ENCODE measurements at regions not wholly inside any gene's neighbourhood (a gene's known extent, or its start where the extent isn't known, plus 50 kb on each side); places are given as distances from the start of the nearest gene placed in this dataset.
A peak's percentile ranks its signal among the peaks of the same experiment; 100 is the strongest.
"Not testable (repeated sequence)": the region's sequence is repeated elsewhere in the genome, so short reads cannot be mapped to it uniquely, and the experiment has no call there.

GRCh38 chr6:106724848-106725247 lies 95.5 kb downstream of the QRSL1 start:
- Histone ChIP-seq H4K8ac (ENCODE audit: low read length) (no peak overlapping the region), H3K4me1 (ENCODE audit: control insufficient read depth, insufficient read depth, low read depth, low read length) (peaks cover 10% of the 10 kb centered on the region), H4K91ac (ENCODE audit: low read length) (no peak overlapping the region), H3K23ac (ENCODE audit: low read length in 2 of 2) (no peak overlapping the region), H3K4ac (ENCODE audit: low read depth in 1 of 2, low read length in 2 of 2) (no peak overlapping the region), H2BK12ac (ENCODE audit: low read length in 2 of 2) (no peak overlapping the region), H3K27me3 (ENCODE audit: control insufficient read depth in 1 of 2, insufficient read depth in 1 of 2, low read length in 2 of 2) (peaks cover 0 to 4% of the 10 kb centered on the region in 2 experiments), H2AFZ (ENCODE audit: low read depth, low read length) (no peak overlapping the region), H3K18ac (ENCODE audit: low read depth in 1 of 2, low read length in 2 of 2) (no peak overlapping the region), H3K9ac (ENCODE audit: low read length) (no peak overlapping the region), H2BK120ac (ENCODE audit: low read depth, low read length) (no peak overlapping the region), H3K4me3 (ENCODE audit: insufficient read depth in 1 of 2, low read depth in 1 of 2, low read length in 2 of 2) (no peak overlapping the region), H2BK5ac (ENCODE audit: low read depth, low read length, poor library complexity, severe bottlenecking) (no peak overlapping the region), H3K27ac (ENCODE audit: low read length, poor library complexity, severe bottlenecking) (peak overlapping the region; percentile 11), H3K79me1 (replicated peaks; ENCODE audit: low read length, poor library complexity, severe bottlenecking) (no peaks in the 10 kb centered on the region), H3K14ac (ENCODE audit: low read length in 2 of 2) (no peak overlapping the region), H2AK5ac (ENCODE audit: low read length, severe bottlenecking) (no peak overlapping the region), H3K4me2 (ENCODE audit: low read length, poor library complexity, severe bottlenecking) (no peak overlapping the region), H3K36me3 (ENCODE audit: control insufficient read depth in 1 of 2, insufficient read depth in 2 of 2, low read depth in 1 of 2, low read length in 2 of 2) (no peaks in the 10 kb centered on the region), H2BK15ac (ENCODE audit: low read depth, poor library complexity, severe bottlenecking) (no peak overlapping the region), H3K9me3 (ENCODE audit: control insufficient read depth, low read length) (no peaks in the 10 kb centered on the region)
- DNase-seq: no peak
- WGBS: 88% methylated on average over 1 of the region's 2 CpGs

- Histone ChIP-seq H3K23ac (ENCODE audit: low read length in 2 of 2) (no peak overlapping the region), H2BK12ac (ENCODE audit: low read length in 2 of 2) (no peak overlapping the region), H2BK15ac (ENCODE audit: low read depth, poor library complexity, severe bottlenecking) (no peak overlapping the region), H3K36me3 (ENCODE audit: control insufficient read depth in 1 of 2, insufficient read depth in 2 of 2, low read depth in 1 of 2, low read length in 2 of 2) (no peaks in the 10 kb centered on the region), H3K27me3 (ENCODE audit: control insufficient read depth in 1 of 2, insufficient read depth in 1 of 2, low read length in 2 of 2) (no peaks in the 10 kb centered on the region), H2BK5ac (ENCODE audit: low read depth, low read length, poor library complexity, severe bottlenecking) (no peak overlapping the region), H3K27ac (ENCODE audit: low read length, poor library complexity, severe bottlenecking) (no peak overlapping the region), H4K8ac (ENCODE audit: low read length) (no peak overlapping the region), H4K91ac (ENCODE audit: low read length) (no peak overlapping the region), H2BK120ac (ENCODE audit: low read depth, low read length) (no peak overlapping the region), H3K4me3 (ENCODE audit: insufficient read depth in 1 of 2, low read depth in 1 of 2, low read length in 2 of 2) (no peak overlapping the region), H3K79me1 (replicated peaks; ENCODE audit: low read length, poor library complexity, severe bottlenecking) (no peaks in the 10 kb centered on the region), H3K9ac (ENCODE audit: low read length) (no peak overlapping the region), H3K18ac (ENCODE audit: low read depth in 1 of 2, low read length in 2 of 2) (no peak overlapping the region), H2AK5ac (ENCODE audit: low read length, severe bottlenecking) (peak overlapping the region; percentile 25), H3K14ac (ENCODE audit: low read length in 2 of 2) (no peak overlapping the region), H3K4me1 (ENCODE audit: control insufficient read depth, insufficient read depth, low read depth, low read length) (peaks cover 8% of the 10 kb centered on the region), H2AFZ (ENCODE audit: low read depth, low read length) (no peak overlapping the region), H3K4ac (ENCODE audit: low read depth in 1 of 2, low read length in 2 of 2) (no peak overlapping the region), H3K4me2 (ENCODE audit: low read length, poor library complexity, severe bottlenecking) (no peak overlapping the region), H3K9me3 (ENCODE audit: control insufficient read depth, low read length) (no peaks in the 10 kb centered on the region)
- no peak for DNase-seq
- 90% methylated on average over 4 of the region's 4 CpGs for WGBS
These were observed 95.0 kb downstream of the QRSL1 start for GRCh38 chr6:106724337-106724736.

GRCh38 chr6:106723419-106723818 lies 94.0 kb downstream of the QRSL1 start:
- not testable (repeated sequence) for H4K8ac ChIP-seq (ENCODE audit: low read length)

GRCh38 chr6:106721189-106721588 lies 91.8 kb downstream of the QRSL1 start:
- H3K79me1 ChIP-seq (replicated peaks; ENCODE audit: low read length, poor library complexity, severe bottlenecking); H2AFZ ChIP-seq (ENCODE audit: low read depth, low read length); H2BK15ac ChIP-seq (ENCODE audit: low read depth, poor library complexity, severe bottlenecking); H3K23ac ChIP-seq (ENCODE audit: low read length in 2 of 2); H3K4me1 ChIP-seq (ENCODE audit: control insufficient read depth, insufficient read depth, low read depth, low read length); H2BK120ac ChIP-seq (ENCODE audit: low read depth, low read length); H3K18ac ChIP-seq (ENCODE audit: low read depth in 1 of 2, low read length in 2 of 2); H3K27ac ChIP-seq (ENCODE audit: low read length, poor library complexity, severe bottlenecking); H3K4me2 ChIP-seq (ENCODE audit: low read length, poor library complexity, severe bottlenecking); H3K4ac ChIP-seq (ENCODE audit: low read depth in 1 of 2, low read length in 2 of 2); H4K8ac ChIP-seq (ENCODE audit: low read length); H3K27me3 ChIP-seq (ENCODE audit: control insufficient read depth in 1 of 2, insufficient read depth in 1 of 2, low read length in 2 of 2); H3K9me3 ChIP-seq (ENCODE audit: control insufficient read depth, low read length); H3K9ac ChIP-seq (ENCODE audit: low read length); H2AK5ac ChIP-seq (ENCODE audit: low read length, severe bottlenecking); DNase-seq; H3K14ac ChIP-seq (ENCODE audit: low read length in 2 of 2); H3K36me3 ChIP-seq (ENCODE audit: control insufficient read depth in 1 of 2, insufficient read depth in 2 of 2, low read depth in 1 of 2, low read length in 2 of 2); H2BK5ac ChIP-seq (ENCODE audit: low read depth, low read length, poor library complexity, severe bottlenecking); H4K91ac ChIP-seq (ENCODE audit: low read length); H2BK12ac ChIP-seq (ENCODE audit: low read length in 2 of 2); H3K4me3 ChIP-seq (ENCODE audit: insufficient read depth in 1 of 2, low read depth in 1 of 2, low read length in 2 of 2): not testable (repeated sequence)
- 92% methylated on average over 3 of the region's 4 CpGs for WGBS

More at GRCh38 chr6:106723419-106723818, 94.0 kb downstream of the QRSL1 start:
- H3K27ac ChIP-seq (ENCODE audit: low read length, poor library complexity, severe bottlenecking); H3K79me1 ChIP-seq (replicated peaks; ENCODE audit: low read length, poor library complexity, severe bottlenecking); H2BK120ac ChIP-seq (ENCODE audit: low read depth, low read length); H3K23ac ChIP-seq (ENCODE audit: low read length in 2 of 2); H2BK12ac ChIP-seq (ENCODE audit: low read length in 2 of 2); H4K91ac ChIP-seq (ENCODE audit: low read length); H3K4ac ChIP-seq (ENCODE audit: low read depth in 1 of 2, low read length in 2 of 2); H2AFZ ChIP-seq (ENCODE audit: low read depth, low read length); H3K36me3 ChIP-seq (ENCODE audit: control insufficient read depth in 1 of 2, insufficient read depth in 2 of 2, low read depth in 1 of 2, low read length in 2 of 2); H3K4me1 ChIP-seq (ENCODE audit: control insufficient read depth, insufficient read depth, low read depth, low read length); H3K4me2 ChIP-seq (ENCODE audit: low read length, poor library complexity, severe bottlenecking); H3K9ac ChIP-seq (ENCODE audit: low read length); H2BK5ac ChIP-seq (ENCODE audit: low read depth, low read length, poor library complexity, severe bottlenecking); H3K14ac ChIP-seq (ENCODE audit: low read length in 2 of 2); H3K18ac ChIP-seq (ENCODE audit: low read depth in 1 of 2, low read length in 2 of 2); H2BK15ac ChIP-seq (ENCODE audit: low read depth, poor library complexity, severe bottlenecking); DNase-seq; H3K9me3 ChIP-seq (ENCODE audit: control insufficient read depth, low read length); H3K4me3 ChIP-seq (ENCODE audit: insufficient read depth in 1 of 2, low read depth in 1 of 2, low read length in 2 of 2); H3K27me3 ChIP-seq (ENCODE audit: control insufficient read depth in 1 of 2, insufficient read depth in 1 of 2, low read length in 2 of 2): not testable (repeated sequence)
- WGBS: 95% methylated on average over 2 of the region's 2 CpGs
- H2AK5ac ChIP-seq (ENCODE audit: low read length, severe bottlenecking): peak overlapping the region; percentile 14
